ENCODE measurements at regions not wholly inside any gene's neighbourhood (a gene's known extent, or its start where the extent isn't known, plus 50 kb on each side); places are given as distances from the start of the nearest gene placed in this dataset.

DNA sequence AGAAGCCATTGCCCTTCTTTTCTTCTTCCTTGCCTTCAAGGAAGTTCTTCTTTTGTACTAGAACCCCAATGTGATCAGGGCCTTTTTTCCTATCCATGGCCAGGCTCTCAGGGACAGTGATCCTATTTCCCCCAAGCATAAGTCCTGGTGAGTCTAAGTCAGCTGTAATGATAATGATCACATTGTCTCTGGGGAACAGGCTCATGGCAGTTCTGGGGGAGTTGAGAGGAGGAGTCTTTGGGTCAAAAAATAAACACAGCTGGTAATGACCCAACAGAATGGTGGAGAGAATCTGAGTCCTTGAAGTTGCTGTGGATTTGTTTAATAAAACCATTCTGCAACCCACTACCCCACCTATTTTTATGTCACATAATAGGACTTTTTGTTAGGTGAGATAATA is 96.6 kb downstream of the SOCS6 start:
- H3K36me3 ChIP-seq (ENCODE audit: control insufficient read depth in 1 of 2, insufficient read depth in 2 of 2, low read length in 2 of 2): no peaks in the 10 kb centered on the region
- H3K9me3 ChIP-seq (ENCODE audit: insufficient read depth, low read depth, low read length): no peaks in the 10 kb centered on the region
- no peak overlapping the region for H3K23ac ChIP-seq (ENCODE audit: low read length)
- no peaks in the 10 kb centered on the region for H3K27me3 ChIP-seq (ENCODE audit: insufficient read depth, low read length)
- no peak overlapping the region for H2AK5ac ChIP-seq (ENCODE audit: low read length)
- no peak overlapping the region for H3K14ac ChIP-seq (ENCODE audit: low read length)
- H2BK120ac ChIP-seq (ENCODE audit: insufficient read depth, low read length, poor library complexity): no peak overlapping the region
- no peak overlapping the region for H4K12ac ChIP-seq (ENCODE audit: low read depth, low read length)
- H4K91ac ChIP-seq (ENCODE audit: low read depth, low read length): no peak overlapping the region
- no peak overlapping the region for H4K8ac ChIP-seq (ENCODE audit: low read depth, low read length)
- no peak for DNase-seq
- H3K18ac ChIP-seq (ENCODE audit: low read length): no peak overlapping the region
- H2BK12ac ChIP-seq (ENCODE audit: low read length): no peak overlapping the region
- no peak overlapping the region for H2AFZ ChIP-seq (ENCODE audit: insufficient read depth, low read length, poor library complexity)
- no peaks in the 10 kb centered on the region for H3K79me1 ChIP-seq (ENCODE audit: low read length)
- no peaks in the 10 kb centered on the region for H3K79me2 ChIP-seq (ENCODE audit: control insufficient read depth, insufficient read depth, low read length, poor library complexity)
- no peak overlapping the region for H3K4me2 ChIP-seq (ENCODE audit: low read length)
- H2BK5ac ChIP-seq (ENCODE audit: low read depth, low read length, poor library complexity): no peak overlapping the region
- H3K4me1 ChIP-seq (ENCODE audit: control insufficient read depth in 1 of 2, insufficient read depth in 2 of 2, low read length in 2 of 2): peaks cover 0 to 2% of the 10 kb centered on the region in 2 experiments
- no peak overlapping the region for H3K9ac ChIP-seq (ENCODE audit: low read length)
- H3K27ac ChIP-seq (ENCODE audit: low read depth, low read length): no peak overlapping the region
- no peak overlapping the region for H3K4me3 ChIP-seq (ENCODE audit: low read depth, low read length)
- H3K4ac ChIP-seq (ENCODE audit: low read depth, low read length): no peak overlapping the region

DNA sequence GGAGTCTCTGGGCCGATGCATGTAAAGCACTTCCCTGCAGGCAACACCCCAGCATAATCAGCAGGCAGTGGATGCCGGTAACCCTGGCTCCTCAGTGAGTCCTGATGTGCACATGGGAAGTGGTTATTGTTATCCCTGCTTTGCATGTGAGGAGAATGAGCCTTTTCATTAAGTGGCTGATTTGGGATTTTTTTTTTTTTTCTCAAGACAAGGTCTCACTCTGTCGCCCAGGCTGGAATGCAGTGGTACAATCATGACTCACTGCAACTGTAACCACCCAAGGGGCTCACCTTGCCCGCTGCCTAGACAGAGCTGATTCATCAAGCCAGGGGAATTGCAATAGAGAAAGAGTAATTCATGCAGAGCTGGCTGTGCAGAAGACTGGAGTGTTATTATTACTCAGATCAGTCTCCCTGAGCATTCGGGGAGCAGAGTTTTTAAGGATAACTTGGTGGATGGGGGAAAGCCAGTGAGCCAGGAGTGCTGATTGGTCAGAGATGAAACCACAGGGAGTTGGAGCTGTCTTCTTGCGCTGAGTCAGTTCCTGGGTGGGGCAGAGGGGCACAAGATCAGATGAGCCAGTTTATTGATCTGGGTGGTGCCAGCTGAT is 95.4 kb downstream of the SOCS6 start:
- no CpG with 5 or more reads among the region's 6 CpGs for WGBS (ENCODE audit: extremely low coverage, insufficient coverage, insufficient read length)
- peak in 1 of 2 donors; percentile 7 for DNase-seq
- no peak overlapping the region for H3K4ac ChIP-seq (ENCODE audit: low read depth, low read length)

DNA sequence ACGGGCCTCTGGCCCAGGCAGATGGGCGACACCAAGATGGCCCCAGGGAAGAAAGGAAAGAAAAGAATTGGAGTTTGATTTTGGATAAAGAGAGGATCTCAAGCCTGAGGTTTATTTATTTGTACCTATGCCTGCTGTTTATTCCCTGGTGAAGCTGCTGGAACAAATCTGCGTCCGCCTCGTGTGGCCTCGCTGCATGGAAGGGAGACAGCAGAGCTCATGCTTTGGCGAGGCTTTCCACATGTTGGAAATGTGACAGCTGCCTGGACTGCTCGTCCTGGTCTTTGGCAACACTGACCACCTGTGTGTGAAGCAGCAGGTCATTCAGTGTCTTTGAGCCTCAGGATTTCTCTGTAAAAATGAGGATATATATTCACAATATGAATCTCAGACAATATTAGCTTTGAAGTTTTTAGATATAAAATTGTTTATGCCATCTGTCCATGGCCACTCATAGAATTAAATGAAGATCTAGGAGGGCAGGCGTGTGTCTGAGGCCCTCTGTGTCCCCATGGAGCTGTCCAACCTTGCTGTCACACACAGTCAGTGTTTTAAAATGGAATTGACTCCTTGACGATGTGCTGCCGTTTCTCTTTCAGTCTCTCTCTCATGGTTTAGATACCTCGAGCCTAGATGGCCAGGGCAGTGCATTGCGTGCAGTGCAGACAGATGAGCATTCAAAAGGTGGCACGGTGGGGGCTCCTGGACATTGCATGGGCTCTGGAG is 94.3 kb downstream of the SOCS6 start:
- H2BK12ac ChIP-seq (ENCODE audit: low read length): no peak overlapping the region
- H2BK120ac ChIP-seq (ENCODE audit: insufficient read depth, low read length, poor library complexity): no peak overlapping the region
- H3K79me1 ChIP-seq (ENCODE audit: low read length): no peaks in the 10 kb centered on the region
- H3K14ac ChIP-seq (ENCODE audit: low read length): no peak overlapping the region
- H3K4ac ChIP-seq (ENCODE audit: low read depth, low read length): no peak overlapping the region
- no peak overlapping the region for H2AK5ac ChIP-seq (ENCODE audit: low read length)
- H2AFZ ChIP-seq (ENCODE audit: insufficient read depth, low read length, poor library complexity): no peak overlapping the region
- H2BK5ac ChIP-seq (ENCODE audit: low read depth, low read length, poor library complexity): no peak overlapping the region
- no peak for DNase-seq
- H4K12ac ChIP-seq (ENCODE audit: low read depth, low read length): no peak overlapping the region
- H3K27ac ChIP-seq (ENCODE audit: low read depth, low read length): no peak overlapping the region
- H4K91ac ChIP-seq (ENCODE audit: low read depth, low read length): no peak overlapping the region
- no CpG with 5 or more reads among the region's 14 CpGs for WGBS (ENCODE audit: extremely low coverage, insufficient coverage, insufficient read length)
- H3K9ac ChIP-seq (ENCODE audit: low read length): no peak overlapping the region
- H3K18ac ChIP-seq (ENCODE audit: low read length): no peak overlapping the region
- peaks cover 0 to 2% of the 10 kb centered on the region in 2 experiments for H3K4me1 ChIP-seq (ENCODE audit: control insufficient read depth in 1 of 2, insufficient read depth in 2 of 2, low read length in 2 of 2)
- no peaks in the 10 kb centered on the region for H3K79me2 ChIP-seq (ENCODE audit: control insufficient read depth, insufficient read depth, low read length, poor library complexity)
- no peak overlapping the region for H3K4me3 ChIP-seq (ENCODE audit: low read depth, low read length)
- no peaks in the 10 kb centered on the region for H3K36me3 ChIP-seq (ENCODE audit: control insufficient read depth in 1 of 2, insufficient read depth in 2 of 2, low read length in 2 of 2)
- H4K8ac ChIP-seq (ENCODE audit: low read depth, low read length): no peak overlapping the region
- H3K9me3 ChIP-seq (ENCODE audit: insufficient read depth, low read depth, low read length): no peaks in the 10 kb centered on the region
- no peaks in the 10 kb centered on the region for H3K27me3 ChIP-seq (ENCODE audit: insufficient read depth, low read length)
- H3K4me2 ChIP-seq (ENCODE audit: low read length): no peak overlapping the region
- H3K23ac ChIP-seq (ENCODE audit: low read length): no peak overlapping the region

More for the DNA sequence above, 95.4 kb downstream of the SOCS6 start:
- H3K79me1 ChIP-seq (ENCODE audit: low read length): no peaks in the 10 kb centered on the region
- H3K27ac ChIP-seq (ENCODE audit: low read depth, low read length): no peak overlapping the region
- no peak overlapping the region for H2BK12ac ChIP-seq (ENCODE audit: low read length)
- H3K4me2 ChIP-seq (ENCODE audit: low read length): no peak overlapping the region
- no peak overlapping the region for H3K18ac ChIP-seq (ENCODE audit: low read length)
- no peaks in the 10 kb centered on the region for H3K27me3 ChIP-seq (ENCODE audit: insufficient read depth, low read length)
- no peak overlapping the region for H2BK5ac ChIP-seq (ENCODE audit: low read depth, low read length, poor library complexity)
- H3K79me2 ChIP-seq (ENCODE audit: control insufficient read depth, insufficient read depth, low read length, poor library complexity): no peaks in the 10 kb centered on the region
- H3K14ac ChIP-seq (ENCODE audit: low read length): no peak overlapping the region
- no peak overlapping the region for H2AFZ ChIP-seq (ENCODE audit: insufficient read depth, low read length, poor library complexity)
- H3K36me3 ChIP-seq (ENCODE audit: control insufficient read depth in 1 of 2, insufficient read depth in 2 of 2, low read length in 2 of 2): no peaks in the 10 kb centered on the region
- no peak overlapping the region for H3K9ac ChIP-seq (ENCODE audit: low read length)
- no peak overlapping the region for H2AK5ac ChIP-seq (ENCODE audit: low read length)
- H2BK120ac ChIP-seq (ENCODE audit: insufficient read depth, low read length, poor library complexity): no peak overlapping the region
- H4K12ac ChIP-seq (ENCODE audit: low read depth, low read length): no peak overlapping the region
- no peak overlapping the region for H4K91ac ChIP-seq (ENCODE audit: low read depth, low read length)
- H4K8ac ChIP-seq (ENCODE audit: low read depth, low read length): no peak overlapping the region
- no peaks in the 10 kb centered on the region for H3K9me3 ChIP-seq (ENCODE audit: insufficient read depth, low read depth, low read length)
- H3K23ac ChIP-seq (ENCODE audit: low read length): no peak overlapping the region
- no peak overlapping the region for H3K4me3 ChIP-seq (ENCODE audit: low read depth, low read length)
- H3K4me1 ChIP-seq (ENCODE audit: control insufficient read depth in 1 of 2, insufficient read depth in 2 of 2, low read length in 2 of 2): peaks cover 0 to 2% of the 10 kb centered on the region in 2 experiments

DNA sequence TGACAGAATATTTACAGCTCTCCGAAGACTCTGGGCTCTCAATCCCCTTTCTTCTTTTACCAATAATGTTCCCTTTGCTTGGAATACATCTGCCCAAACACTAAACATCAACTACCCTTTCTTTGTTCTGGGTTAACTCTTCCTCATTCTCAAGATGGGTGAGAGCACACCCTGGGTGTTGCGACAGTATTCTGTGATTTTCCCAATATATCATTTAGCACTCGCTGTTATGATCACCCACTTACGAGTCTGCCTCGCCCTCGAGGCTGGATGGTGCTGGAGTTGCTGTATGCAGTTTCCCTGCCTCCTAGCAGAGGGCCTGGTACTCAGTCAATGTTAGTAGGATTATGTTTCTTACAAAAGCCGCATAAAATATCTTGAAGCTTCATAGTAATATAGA is 93.2 kb downstream of the SOCS6 start:
- H3K4me1 ChIP-seq (ENCODE audit: control insufficient read depth in 1 of 2, insufficient read depth in 2 of 2, low read length in 2 of 2): peaks cover 0 to 4% of the 10 kb centered on the region in 2 experiments
- H4K8ac ChIP-seq (ENCODE audit: low read depth, low read length): no peak overlapping the region
- no peak overlapping the region for H4K12ac ChIP-seq (ENCODE audit: low read depth, low read length)
- H2AFZ ChIP-seq (ENCODE audit: insufficient read depth, low read length, poor library complexity): no peak overlapping the region
- no peak overlapping the region for H3K27ac ChIP-seq (ENCODE audit: low read depth, low read length)
- no peak overlapping the region for H4K91ac ChIP-seq (ENCODE audit: low read depth, low read length)
- H2BK12ac ChIP-seq (ENCODE audit: low read length): no peak overlapping the region
- H3K79me2 ChIP-seq (ENCODE audit: control insufficient read depth, insufficient read depth, low read length, poor library complexity): no peaks in the 10 kb centered on the region
- no peaks in the 10 kb centered on the region for H3K9me3 ChIP-seq (ENCODE audit: insufficient read depth, low read depth, low read length)
- no peak overlapping the region for H3K14ac ChIP-seq (ENCODE audit: low read length)
- no peak overlapping the region for H3K9ac ChIP-seq (ENCODE audit: low read length)
- no peak overlapping the region for H2BK120ac ChIP-seq (ENCODE audit: insufficient read depth, low read length, poor library complexity)
- H2BK5ac ChIP-seq (ENCODE audit: low read depth, low read length, poor library complexity): no peak overlapping the region
- no peak overlapping the region for H3K4me3 ChIP-seq (ENCODE audit: low read depth, low read length)
- DNase-seq: no peak
- H3K27me3 ChIP-seq (ENCODE audit: insufficient read depth, low read length): no peaks in the 10 kb centered on the region
- no peak overlapping the region for H3K18ac ChIP-seq (ENCODE audit: low read length)
- WGBS (ENCODE audit: extremely low coverage, insufficient coverage, insufficient read length): no CpG with 5 or more reads among the region's 7 CpGs
- H3K23ac ChIP-seq (ENCODE audit: low read length): no peak overlapping the region
- no peak overlapping the region for H3K4me2 ChIP-seq (ENCODE audit: low read length)
- no peak overlapping the region for H2AK5ac ChIP-seq (ENCODE audit: low read length)
- no peaks in the 10 kb centered on the region for H3K36me3 ChIP-seq (ENCODE audit: control insufficient read depth in 1 of 2, insufficient read depth in 2 of 2, low read length in 2 of 2)
- no peak overlapping the region for H3K4ac ChIP-seq (ENCODE audit: low read depth, low read length)
- H3K79me1 ChIP-seq (ENCODE audit: low read length): no peaks in the 10 kb centered on the region
